Tibial artery (tissue), 4 donors: ENCODE measurements at regions not wholly inside any gene's neighbourhood (a gene's known extent, or its start where the extent isn't known, plus 50 kb on each side); places are given as distances from the start of the nearest gene placed in this dataset.

Experiments
- DNase-seq, 2 donors: peaks; one replicate each; pipeline ENCODE4 v3.0.0-alpha.2; 2019
- H3K27ac ChIP-seq, 2 donors: fragments of 200-600 bp; sonication (generic) in 1 of 2; 1 replicate in 1 of 2; 2 replicates in 1 of 2; pipeline ENCODE4 v1.5.1; 2018 to 2019; ENCODE audit warnings: mild to moderate bottlenecking in 1 of 2
- H3K27me3 ChIP-seq, 2 donors: fragments of 200-600 bp; sonication (generic) in 1 of 2; one replicate each; pipeline versions ENCODE4 v1.5.1 to v1.6.0; 2016 to 2019
- H3K36me3 ChIP-seq, 3 donors: fragments of 200-600 bp; sonication (generic) in 2 of 3; one replicate each; pipeline ENCODE4 v1.5.1; 2016 to 2019; ENCODE audit warnings: mild to moderate bottlenecking in 2 of 3
- H3K4me1 ChIP-seq, 4 donors: fragments of 200-600 bp; sonication (generic) in 2 of 4; 1 replicate in 3 of 4; 2 replicates in 1 of 4; pipeline ENCODE4 v1.5.1; 2016 to 2019
- H3K4me3 ChIP-seq, 2 donors: fragments of 200-600 bp; sonication (generic) in 1 of 2; 1 replicate in 1 of 2; 2 replicates in 1 of 2; pipeline ENCODE4 v1.5.1; 2018 to 2019; ENCODE audit warnings: mild to moderate bottlenecking in 2 of 2
- H3K9me3 ChIP-seq, 3 donors: fragments of 200-600 bp; sonication (generic) in 1 of 3; one replicate each; pipeline ENCODE4 v1.5.1; 2016 to 2019
- CTCF ChIP-seq, 2 experiments: fragments of 200-600 bp in 1 of 2; fragments of 450-650 bp in 1 of 2; IDR thresholded peaks; one replicate each; pipeline ENCODE4 v1.5.1; 2017 to 2019; ENCODE audit warnings: antibody characterized with exemption in 2 of 2, mild to moderate bottlenecking in 1 of 2, moderate library complexity in 1 of 2
- intact Hi-C: fragments of 100-400 bp; cut with DNase I; formaldehyde crosslinking; loops from one replicate; pipeline ENCODE4 v1.15.0; 2023; ENCODE audit warnings: low total_unique reads

- Histone ChIP-seq H3K9me3 (no peaks in the 10 kb centered on the region), H3K4me3 (no peak overlapping the region), H3K36me3 (no peaks in the 10 kb centered on the region), H3K27me3 (no peaks in the 10 kb centered on the region), H3K27ac (no peak overlapping the region), H3K4me1 (no peaks in the 10 kb centered on the region)
- no peak for DNase-seq
- intact Hi-C loops: no loop called here
- no peak for TF ChIP-seq CTCF (IDR thresholded peaks at IDR 0.05)
Observed at GRCh38 chr12:42962384-42962783, 372.8 kb upstream of the PRICKLE1 start.

- no peak overlapping the region for H3K4me3 ChIP-seq
- no peaks in the 10 kb centered on the region for H3K27me3 ChIP-seq
- no peak for DNase-seq
- TF ChIP-seq CTCF (IDR thresholded peaks at IDR 0.05): no peak
- intact Hi-C loops: no loop called here
- H3K36me3 ChIP-seq: no peaks in the 10 kb centered on the region
- H3K4me1 ChIP-seq: no peaks in the 10 kb centered on the region
- H3K27ac ChIP-seq: no peak overlapping the region
- no peaks in the 10 kb centered on the region for H3K9me3 ChIP-seq
Observed at GRCh38 chr12:42961395-42961794, 371.8 kb upstream of the PRICKLE1 start.

- no peak overlapping the region for H3K27ac ChIP-seq
- no peak for TF ChIP-seq CTCF (IDR thresholded peaks at IDR 0.05)
Observed at GRCh38 chr12:42960087-42960527, 370.6 kb upstream of the PRICKLE1 start.

GRCh38 chr12:42958291-42958674 lies 368.7 kb upstream of the PRICKLE1 start:
- Histone ChIP-seq H3K4me1 (no peaks in the 10 kb centered on the region), H3K27ac (no peak overlapping the region), H3K27me3 (no peaks in the 10 kb centered on the region), H3K36me3 (no peaks in the 10 kb centered on the region), H3K9me3 (no peaks in the 10 kb centered on the region), H3K4me3 (no peak overlapping the region)
- TF ChIP-seq CTCF (IDR thresholded peaks at IDR 0.05): no peak
- no peak for DNase-seq
- intact Hi-C loops: no loop called here

More at GRCh38 chr12:42960087-42960527, 370.6 kb upstream of the PRICKLE1 start:
- H3K9me3 ChIP-seq: no peaks in the 10 kb centered on the region
- DNase-seq: no peak
- H3K4me3 ChIP-seq: no peak overlapping the region
- H3K36me3 ChIP-seq: no peaks in the 10 kb centered on the region
- no peaks in the 10 kb centered on the region for H3K4me1 ChIP-seq
- intact Hi-C loops: no loop called here
- H3K27me3 ChIP-seq: no peaks in the 10 kb centered on the region

GRCh38 chr12:42957561-42958290 lies 368.2 kb upstream of the PRICKLE1 start:
- TF ChIP-seq CTCF (IDR thresholded peaks at IDR 0.05): no peak
- H3K27ac ChIP-seq: no peak overlapping the region

More at GRCh38 chr12:42957561-42958290, 368.2 kb upstream of the PRICKLE1 start:
- no peaks in the 10 kb centered on the region for H3K9me3 ChIP-seq
- H3K4me3 ChIP-seq: no peak overlapping the region
- no peaks in the 10 kb centered on the region for H3K4me1 ChIP-seq
- intact Hi-C loops: no loop called here
- no peaks in the 10 kb centered on the region for H3K27me3 ChIP-seq
- no peaks in the 10 kb centered on the region for H3K36me3 ChIP-seq
- no peak for DNase-seq
